ENCODE measurements at regions not wholly inside any gene's neighbourhood (a gene's known extent, or its start where the extent isn't known, plus 50 kb on each side); places are given as distances from the start of the nearest gene placed in this dataset.
"Not testable (repeated sequence)": the region's sequence is repeated elsewhere in the genome, so short reads cannot be mapped to it uniquely, and the experiment has no call there.

GRCh38 chrX:125604448-125604847 is 284.8 kb downstream of the TEX13C start:
- H3K36me3 ChIP-seq: no peaks in the 10 kb centered on the region
- TF ChIP-seq EP300 (IDR thresholded peaks at IDR 0.05): no peak
- no peak for TF ChIP-seq CTCF (IDR thresholded peaks at IDR 0.05)
- TF ChIP-seq POLR2A (IDR thresholded peaks at IDR 0.05): no peak
- no peak for TF ChIP-seq POLR2AphosphoS5 (IDR thresholded peaks at IDR 0.05)
- DNase-seq: no peak
- intact Hi-C loops (cut with DNase I; ENCODE audit: low total_unique reads): no loop called here
- H3K27me3 ChIP-seq: no peaks in the 10 kb centered on the region
- H3K27ac ChIP-seq: no peak overlapping the region
- peaks cover 0 to 3% (median 0%) of the 10 kb centered on the region in 4 donors for H3K9me3 ChIP-seq
- no peaks in the 10 kb centered on the region for H3K4me1 ChIP-seq
- H3K4me3 ChIP-seq: no peak overlapping the region

DNA sequence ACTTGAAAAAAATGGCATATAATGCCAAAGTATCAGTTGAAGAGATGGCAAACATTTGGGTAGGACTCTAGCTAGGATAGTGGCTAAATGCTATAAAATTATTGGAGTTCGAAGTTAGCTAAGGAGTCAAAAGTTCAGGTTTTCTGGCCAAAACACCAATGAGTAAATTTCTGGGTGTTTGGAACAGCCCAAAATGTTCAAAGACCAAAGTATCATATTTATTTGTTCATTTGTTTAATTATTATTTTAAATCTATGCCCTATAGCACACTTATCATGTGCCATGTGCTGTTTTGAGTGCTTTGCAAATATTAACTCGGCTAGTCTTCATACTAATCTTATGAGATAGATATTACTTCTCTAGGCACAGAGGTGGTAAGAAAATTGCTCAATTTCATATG is 285.5 kb downstream of the TEX13C start:
- Histone ChIP-seq H3K36me3 (no peaks in the 10 kb centered on the region), H3K27me3 (no peaks in the 10 kb centered on the region)

DNA sequence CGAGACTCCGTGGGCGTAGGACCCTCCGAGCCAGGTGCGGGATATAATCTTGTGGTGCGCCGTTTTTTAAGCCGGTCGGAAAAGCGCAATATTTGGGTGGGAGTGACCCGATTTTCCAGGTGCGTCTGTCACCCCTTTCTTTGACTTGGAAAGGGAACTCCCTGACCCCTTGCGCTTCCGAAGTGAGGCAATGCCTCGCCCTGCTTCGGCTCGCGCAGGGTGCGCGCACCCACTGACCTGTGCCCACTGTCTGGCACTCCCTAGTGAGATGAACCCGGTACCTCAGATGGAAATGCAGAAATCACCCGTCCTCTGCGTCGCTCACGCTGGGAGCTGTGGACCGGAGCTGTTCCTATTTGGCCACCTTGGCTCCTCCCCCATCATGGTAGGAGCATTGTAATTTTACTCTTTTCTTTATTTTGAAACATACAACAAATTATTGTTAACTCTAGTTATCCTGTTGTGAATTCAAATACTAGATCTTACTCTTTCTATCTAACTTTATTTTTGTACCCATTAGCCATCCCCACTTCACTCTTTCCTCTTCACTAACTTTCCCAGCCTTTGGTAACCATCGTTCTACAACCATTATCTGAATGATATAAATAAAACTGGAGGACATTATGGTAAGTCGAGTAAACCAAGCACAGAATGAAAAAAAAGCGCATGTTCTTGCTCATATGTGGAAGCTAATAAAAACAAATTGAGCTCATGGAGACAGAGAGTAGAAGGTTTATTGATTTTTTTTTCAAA is 295.1 kb downstream of the TEX13C start:
- H3K4me3 ChIP-seq; H3K4me1 ChIP-seq; H3K27ac ChIP-seq; DNase-seq; H3K9me3 ChIP-seq; H3K36me3 ChIP-seq; intact Hi-C loops (cut with DNase I; ENCODE audit: low total_unique reads); H3K27me3 ChIP-seq: not testable (repeated sequence)
- WGBS, 5 donors: 84 to 97% (median 91%) methylated on average over 9 to 20 of the region's 29 CpGs

More for the DNA sequence above, 285.5 kb downstream of the TEX13C start:
- H3K4me1 ChIP-seq: no peaks in the 10 kb centered on the region
- WGBS, 5 donors: 45 to 73% (median 54%) methylated on average over 2 of the region's 2 CpGs
- H3K27ac ChIP-seq: no peak overlapping the region
- intact Hi-C loops (cut with DNase I; ENCODE audit: low total_unique reads): no loop called here
- TF ChIP-seq EP300 (IDR thresholded peaks at IDR 0.05) (no peak), POLR2A (IDR thresholded peaks at IDR 0.05) (no peak), POLR2AphosphoS5 (IDR thresholded peaks at IDR 0.05) (no peak), CTCF (IDR thresholded peaks at IDR 0.05) (no peak)
- peaks cover 0 to 3% (median 0%) of the 10 kb centered on the region in 4 donors for H3K9me3 ChIP-seq
- DNase-seq: no peak
- H3K4me3 ChIP-seq: no peak overlapping the region

DNA sequence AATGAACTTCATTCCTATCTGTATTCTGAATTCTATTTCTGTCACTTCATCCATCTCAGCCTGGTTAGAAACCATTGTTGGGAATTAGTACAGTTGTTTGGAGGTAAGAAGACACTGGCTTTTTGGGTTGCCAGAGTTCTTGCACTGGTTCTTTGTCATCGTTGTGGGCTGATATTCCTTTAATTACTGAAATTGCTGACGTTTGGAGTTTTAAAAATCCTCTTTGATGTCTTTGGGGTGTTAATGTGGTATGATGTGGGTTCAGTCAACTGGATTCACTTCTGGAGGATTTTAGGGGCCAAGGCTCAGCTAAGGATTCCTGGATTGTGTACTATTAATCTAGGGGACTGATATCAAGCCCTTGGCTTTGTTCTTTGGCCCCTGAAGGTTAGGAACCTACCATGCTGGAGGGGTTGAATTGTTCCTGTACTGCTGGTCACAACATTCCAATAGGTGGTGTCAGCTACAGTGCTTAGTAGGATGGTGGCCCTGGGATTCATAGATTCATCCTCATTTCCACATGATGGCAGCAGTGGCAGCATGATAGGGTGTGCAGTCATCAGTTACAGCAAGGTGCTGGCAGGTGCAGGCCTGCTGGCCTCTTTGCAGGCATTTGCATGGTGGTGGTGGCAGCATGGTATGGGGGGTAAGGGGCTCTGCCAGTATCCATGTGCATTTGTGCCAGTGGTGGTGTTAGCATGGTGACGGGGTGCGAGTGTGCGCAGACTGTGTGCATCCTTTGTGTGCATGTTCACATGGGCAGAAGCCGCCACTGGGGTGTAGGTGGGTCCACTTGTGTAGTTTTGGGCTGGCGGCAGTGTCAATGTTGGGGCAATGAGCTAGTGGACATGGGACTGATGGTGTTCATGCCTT is 301.3 kb downstream of the TEX13C start:
- TF ChIP-seq POLR2A (IDR thresholded peaks at IDR 0.05) (no peak), EP300 (IDR thresholded peaks at IDR 0.05) (no peak), POLR2AphosphoS5 (IDR thresholded peaks at IDR 0.05) (no peak), CTCF (IDR thresholded peaks at IDR 0.05) (no peak)
- 82 to 91% (median 85%) methylated on average over 2 to 7 of the region's 7 CpGs for WGBS, 5 donors
- H3K9me3 ChIP-seq: no peaks in the 10 kb centered on the region
- no peak overlapping the region for H3K27ac ChIP-seq
- H3K27me3 ChIP-seq: no peaks in the 10 kb centered on the region
- no peaks in the 10 kb centered on the region for H3K4me1 ChIP-seq
- intact Hi-C loops (cut with DNase I; ENCODE audit: low total_unique reads): no loop called here
- DNase-seq: no peak
- no peaks in the 10 kb centered on the region for H3K36me3 ChIP-seq
- H3K4me3 ChIP-seq: no peak overlapping the region

- H3K4me3 ChIP-seq: no peak overlapping the region
- no peaks in the 10 kb centered on the region for H3K36me3 ChIP-seq
- intact Hi-C loops (cut with DNase I; ENCODE audit: low total_unique reads): no loop called here
- no peak for DNase-seq
- TF ChIP-seq POLR2AphosphoS5 (IDR thresholded peaks at IDR 0.05) (no peak), EP300 (IDR thresholded peaks at IDR 0.05) (no peak)
- 71 to 96% (median 93%) methylated on average over 2 to 4 of the region's 4 CpGs for WGBS, 5 donors
- H3K27ac ChIP-seq: no peak overlapping the region
- no peaks in the 10 kb centered on the region for H3K4me1 ChIP-seq
- H3K9me3 ChIP-seq: no peaks in the 10 kb centered on the region
- no peaks in the 10 kb centered on the region for H3K27me3 ChIP-seq
Observed at GRCh38 chrX:125621588-125621927, 301.9 kb downstream of the TEX13C start.
